ENCODE measurements at regions not wholly inside any gene's neighbourhood (a gene's known extent, or its start where the extent isn't known, plus 50 kb on each side); places are given as distances from the start of the nearest gene placed in this dataset.
"Not testable (repeated sequence)": the region's sequence is repeated elsewhere in the genome, so short reads cannot be mapped to it uniquely, and the experiment has no call there.

DNA sequence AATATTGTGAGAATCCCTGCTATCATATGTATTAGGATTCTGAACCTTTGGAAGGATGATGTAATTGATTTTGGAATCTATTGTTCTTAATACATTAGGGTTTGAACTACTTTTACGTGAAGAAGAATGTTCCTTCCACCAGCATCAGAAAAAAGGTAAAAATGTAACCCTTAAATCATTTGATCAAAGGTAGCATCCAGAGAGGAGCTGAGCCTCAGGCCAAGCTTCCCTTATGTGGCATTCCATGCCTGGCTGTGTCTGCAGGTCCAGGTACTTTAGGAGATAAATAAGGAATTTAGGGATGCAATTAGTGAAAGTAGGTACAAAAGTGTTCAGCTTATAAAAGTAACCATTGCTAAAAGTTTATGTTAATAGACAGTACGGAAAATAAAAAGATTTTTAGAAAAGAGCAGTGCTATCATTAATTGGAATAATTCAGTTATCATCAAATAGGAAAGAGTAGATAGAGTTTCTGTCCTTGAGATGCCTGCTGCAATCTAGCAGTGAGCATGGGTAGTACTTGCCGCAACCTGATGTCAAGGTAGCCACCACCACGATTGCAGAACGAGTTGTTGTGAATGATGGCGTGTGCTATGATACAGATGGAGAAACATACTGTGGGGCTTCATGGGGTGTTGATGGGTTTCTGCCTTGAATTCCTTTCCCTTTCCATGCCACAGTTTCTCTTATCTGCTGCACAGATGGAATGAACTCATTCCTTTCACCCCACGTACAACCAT is 228.8 kb downstream of the GATA3 start:
- in situ Hi-C loops (cut with MboI): no loop called here
- Histone ChIP-seq H3K79me2 (ENCODE audit: insufficient read depth) (no peaks in the 10 kb centered on the region), H2AFZ (no peak overlapping the region), H3K9ac (no peak overlapping the region), H3K4me1 (ENCODE audit: insufficient read depth) (no peaks in the 10 kb centered on the region), H4K20me1 (ENCODE audit: insufficient read depth) (no peaks in the 10 kb centered on the region), H3K9me3 (ENCODE audit: low read depth) (no peaks in the 10 kb centered on the region), H3F3A (ENCODE audit: insufficient read depth) (no peaks in the 10 kb centered on the region), H3K36me3 (ENCODE audit: low read depth) (no peaks in the 10 kb centered on the region), H3K9me2 (ENCODE audit: insufficient read depth) (no peaks in the 10 kb centered on the region), H3K4me2 (ENCODE audit: unreplicated experiment) (no peak overlapping the region), H3K27ac (no peak overlapping the region), H3K27me3 (replicated peaks; ENCODE audit: insufficient read depth) (no peaks in the 10 kb centered on the region), H3K4me3 (no peak overlapping the region)
- no peak for DNase-seq
- TF ChIP-seq EZH2 (IDR thresholded peaks at IDR 0.05; ENCODE audit: insufficient read depth, poor library complexity, severe bottlenecking) (no peak), EZH2phosphoT487 (IDR thresholded peaks at IDR 0.05; ENCODE audit: insufficient read depth, low read depth) (no peak)
- 42 to 43% methylated on average over 7 of the region's 7 CpGs for whole genome bisulfite sequencing, 2 experiments (ENCODE audit: low coverage in 1 of 2, low lambda C conversion rate in 2 of 2, missing lambda C conversion rate in 2 of 2)

DNA sequence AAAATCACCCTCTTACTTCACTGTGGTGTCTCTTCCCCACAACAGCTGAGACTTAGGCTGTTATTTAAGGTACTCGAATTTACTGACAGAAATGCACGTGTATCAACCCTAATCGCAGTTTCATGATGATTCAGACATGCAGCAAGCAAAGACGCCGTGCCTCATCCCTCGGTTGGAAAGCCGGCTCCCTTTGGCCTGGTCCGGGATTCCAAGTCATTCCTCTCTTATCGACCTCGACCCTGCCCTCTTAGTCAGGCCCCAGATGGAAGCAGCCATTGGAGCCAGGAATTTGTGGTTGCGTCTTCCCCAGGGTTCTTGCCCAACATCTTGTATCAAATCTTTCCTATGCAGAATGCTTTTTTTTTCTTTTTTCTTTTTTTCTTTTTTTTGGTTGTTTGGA is 229.5 kb downstream of the GATA3 start:
- Histone ChIP-seq H3K36me3 (ENCODE audit: low read depth) (no peaks in the 10 kb centered on the region), H3K27me3 (replicated peaks; ENCODE audit: insufficient read depth) (no peaks in the 10 kb centered on the region), H3K4me2 (ENCODE audit: unreplicated experiment) (no peak overlapping the region), H3K4me3 (no peak overlapping the region), H3K4me1 (ENCODE audit: insufficient read depth) (no peaks in the 10 kb centered on the region), H3K79me2 (ENCODE audit: insufficient read depth) (no peaks in the 10 kb centered on the region), H3K9me2 (ENCODE audit: insufficient read depth) (no peaks in the 10 kb centered on the region), H3K9ac (no peak overlapping the region), H2AFZ (no peak overlapping the region), H3K9me3 (ENCODE audit: low read depth) (no peaks in the 10 kb centered on the region), H3F3A (ENCODE audit: insufficient read depth) (no peaks in the 10 kb centered on the region), H4K20me1 (ENCODE audit: insufficient read depth) (no peaks in the 10 kb centered on the region), H3K27ac (no peak overlapping the region)
- in situ Hi-C loops (cut with MboI): no loop called here
- TF ChIP-seq EZH2 (IDR thresholded peaks at IDR 0.05; ENCODE audit: insufficient read depth, poor library complexity, severe bottlenecking) (no peak), EZH2phosphoT487 (IDR thresholded peaks at IDR 0.05; ENCODE audit: insufficient read depth, low read depth) (no peak)
- WGBS, 2 experiments (ENCODE audit: low coverage in 1 of 2, low lambda C conversion rate in 2 of 2, missing lambda C conversion rate in 2 of 2): 44 to 53% methylated on average over 11 of the region's 11 CpGs
- no peak for DNase-seq

DNA sequence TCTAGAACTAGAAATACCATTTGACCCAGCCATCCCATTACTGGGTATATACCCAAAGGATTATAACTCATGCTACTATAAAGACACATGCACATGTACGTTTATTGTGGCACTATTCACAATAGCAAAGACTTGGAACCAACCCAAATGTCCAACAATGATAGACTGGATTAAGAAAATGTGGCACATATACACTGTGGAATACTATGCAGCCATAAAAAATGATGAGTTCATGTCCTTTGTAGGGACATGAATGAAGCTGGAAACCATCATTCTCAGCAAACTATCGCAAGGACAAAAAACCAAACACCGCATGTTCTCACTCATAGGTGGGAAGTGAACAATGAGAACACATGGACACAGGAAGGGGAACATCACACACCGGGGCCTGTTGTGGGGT is 231.5 kb downstream of the GATA3 start:
- H3K36me3 ChIP-seq (ENCODE audit: low read depth); H4K20me1 ChIP-seq (ENCODE audit: insufficient read depth); H3K79me2 ChIP-seq (ENCODE audit: insufficient read depth); H3F3A ChIP-seq (ENCODE audit: insufficient read depth); H3K27me3 ChIP-seq (replicated peaks; ENCODE audit: insufficient read depth); H3K9me3 ChIP-seq (ENCODE audit: low read depth); H3K4me2 ChIP-seq (ENCODE audit: unreplicated experiment); H3K4me3 ChIP-seq; H3K9ac ChIP-seq; H3K27ac ChIP-seq; H3K4me1 ChIP-seq (ENCODE audit: insufficient read depth); in situ Hi-C loops (cut with MboI); DNase-seq; H3K9me2 ChIP-seq (ENCODE audit: insufficient read depth); H2AFZ ChIP-seq: not testable (repeated sequence)
- WGBS, 2 experiments (ENCODE audit: low coverage in 1 of 2, low lambda C conversion rate in 2 of 2, missing lambda C conversion rate in 2 of 2): 50 to 51% methylated on average over 4 of the region's 4 CpGs

DNA sequence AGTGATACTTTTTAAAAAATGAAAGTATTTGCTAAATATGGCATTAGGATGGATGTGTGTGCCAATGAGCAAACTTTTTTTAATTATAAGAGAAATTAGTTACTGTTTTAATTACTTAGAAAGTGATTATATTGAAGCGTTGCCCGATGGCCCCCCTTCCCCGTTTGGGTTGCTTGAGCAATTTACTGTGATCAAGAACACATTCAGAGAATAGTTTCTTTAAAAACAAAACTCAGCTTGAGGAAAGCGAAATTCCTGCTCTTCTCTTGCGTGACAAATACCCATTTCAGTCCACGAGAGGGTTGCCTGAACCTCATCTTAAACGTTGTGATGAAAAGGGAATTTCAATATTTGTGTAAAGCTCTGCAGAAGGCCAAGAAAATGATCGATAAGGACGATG is 234.1 kb downstream of the GATA3 start:
- Histone ChIP-seq H3K4me3 (no peak overlapping the region), H3K4me1 (ENCODE audit: insufficient read depth) (no peaks in the 10 kb centered on the region), H3K9me3 (ENCODE audit: low read depth) (no peaks in the 10 kb centered on the region), H3K27me3 (replicated peaks; ENCODE audit: insufficient read depth) (no peaks in the 10 kb centered on the region), H3K9me2 (ENCODE audit: insufficient read depth) (no peaks in the 10 kb centered on the region), H3K9ac (no peak overlapping the region), H3K36me3 (ENCODE audit: low read depth) (no peaks in the 10 kb centered on the region), H3K4me2 (ENCODE audit: unreplicated experiment) (no peak overlapping the region), H3F3A (ENCODE audit: insufficient read depth) (no peaks in the 10 kb centered on the region), H3K79me2 (ENCODE audit: insufficient read depth) (no peaks in the 10 kb centered on the region), H2AFZ (no peak overlapping the region), H4K20me1 (ENCODE audit: insufficient read depth) (no peaks in the 10 kb centered on the region), H3K27ac (no peak overlapping the region)
- TF ChIP-seq EZH2phosphoT487 (IDR thresholded peaks at IDR 0.05; ENCODE audit: insufficient read depth, low read depth) (no peak), EZH2 (IDR thresholded peaks at IDR 0.05; ENCODE audit: insufficient read depth, poor library complexity, severe bottlenecking) (no peak)
- WGBS, 2 experiments (ENCODE audit: low coverage in 1 of 2, low lambda C conversion rate in 2 of 2, missing lambda C conversion rate in 2 of 2): 6 to 7% methylated on average over 9 of the region's 9 CpGs
- in situ Hi-C loops (cut with MboI): no loop called here
- DNase-seq: no peak
